Mucosa of rectum (tissue), 2 donors: ENCODE measurements at regions not wholly inside any gene's neighbourhood (a gene's known extent, or its start where the extent isn't known, plus 50 kb on each side); places are given as distances from the start of the nearest gene placed in this dataset.
"Not testable (repeated sequence)": the region's sequence is repeated elsewhere in the genome, so short reads cannot be mapped to it uniquely, and the experiment has no call there.

ENCODE experiments used
- H3K27ac ChIP-seq, 2 donors: one replicate each; pipeline ENCODE4 v1.7.0; 2013; ENCODE audit warnings: inconsistent platforms in 2 of 2, low read depth in 2 of 2, low read length in 2 of 2
- H3K27me3 ChIP-seq, 2 donors: one replicate each; pipeline ENCODE4 v1.7.0; 2013; ENCODE audit warnings: low read length in 2 of 2; ENCODE audit not compliant: control insufficient read depth in 2 of 2, insufficient read depth in 2 of 2
- H3K36me3 ChIP-seq, 2 donors: one replicate each; pipeline ENCODE4 v1.7.0; 2013; ENCODE audit warnings: low read length in 2 of 2; ENCODE audit not compliant: control insufficient read depth in 2 of 2, insufficient read depth in 2 of 2
- H3K4me1 ChIP-seq, 2 donors: one replicate each; pipeline ENCODE4 v1.7.0; 2013; ENCODE audit warnings: low read length in 2 of 2, mild to moderate bottlenecking in 1 of 2; ENCODE audit not compliant: control insufficient read depth in 2 of 2, insufficient read depth in 2 of 2
- H3K4me3 ChIP-seq, 2 donors: one replicate each; pipeline ENCODE4 v1.7.0; 2013; ENCODE audit warnings: low read length in 2 of 2
- H3K9ac ChIP-seq, 2 donors: one replicate each; pipeline ENCODE4 v1.7.0; 2013; ENCODE audit warnings: low read length in 2 of 2, low read depth in 1 of 2, mild to moderate bottlenecking in 1 of 2
- H3K9me3 ChIP-seq, 2 donors: one replicate each; pipeline ENCODE4 v1.7.0; 2013; ENCODE audit warnings: low read length in 2 of 2; ENCODE audit not compliant: control insufficient read depth in 2 of 2
- donor health status: healthy.
- donor health status: Normal muscosa, but diverticular disease.

DNA sequence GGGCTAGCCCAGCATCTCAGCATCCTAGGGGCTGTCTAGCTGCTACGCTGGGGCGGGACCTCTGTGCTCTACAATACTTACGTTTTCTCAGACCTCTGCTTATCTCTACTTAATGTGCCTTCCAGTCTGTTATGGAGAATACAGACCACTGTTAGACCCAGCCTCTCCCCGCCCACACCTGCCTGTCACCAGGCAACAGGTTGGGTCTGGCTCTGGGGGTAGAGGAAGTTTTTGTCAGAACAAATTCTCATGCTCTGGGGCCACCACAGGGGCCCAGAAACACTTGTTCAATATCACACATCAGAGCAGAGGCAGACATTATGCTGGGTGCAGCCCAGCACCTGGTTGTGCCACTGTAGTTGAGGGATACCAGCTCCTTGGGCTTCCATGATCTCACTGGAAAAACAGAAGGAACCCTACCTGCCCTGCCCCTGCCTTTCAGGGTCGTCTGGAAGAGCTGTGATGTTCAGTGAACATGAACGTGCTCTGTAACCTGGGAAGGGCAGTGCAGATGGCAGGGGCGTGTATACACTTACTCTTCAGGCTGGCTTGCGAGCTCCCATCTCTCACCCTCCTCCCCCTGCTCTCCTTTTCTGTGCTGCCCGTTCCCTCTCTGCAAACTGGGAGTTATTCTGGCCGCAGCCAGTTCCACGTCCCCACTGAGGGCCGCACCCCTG lies 135.2 kb upstream of the PODXL start:
- Histone ChIP-seq H3K9me3 (no peaks in the 10 kb centered on the region), H3K36me3 (no peaks in the 10 kb centered on the region), H3K4me1 (peaks cover 0 to 4% of the 10 kb centered on the region in 2 donors), H3K27me3 (peaks cover 0 to 2% of the 10 kb centered on the region in 2 donors), H3K9ac (no peak overlapping the region), H3K27ac (no peak overlapping the region), H3K4me3 (no peak overlapping the region)

- Histone ChIP-seq H3K27ac (no peak overlapping the region), H3K36me3 (no peaks in the 10 kb centered on the region), H3K9me3 (no peaks in the 10 kb centered on the region), H3K27me3 (peaks cover 2 to 4% of the 10 kb centered on the region in 2 donors), H3K4me1 (peaks cover 0 to 4% of the 10 kb centered on the region in 2 donors), H3K4me3 (no peak overlapping the region), H3K9ac (no peak overlapping the region)
These were observed 134.0 kb upstream of the PODXL start for GRCh38 chr7:131690441-131690840.

DNA sequence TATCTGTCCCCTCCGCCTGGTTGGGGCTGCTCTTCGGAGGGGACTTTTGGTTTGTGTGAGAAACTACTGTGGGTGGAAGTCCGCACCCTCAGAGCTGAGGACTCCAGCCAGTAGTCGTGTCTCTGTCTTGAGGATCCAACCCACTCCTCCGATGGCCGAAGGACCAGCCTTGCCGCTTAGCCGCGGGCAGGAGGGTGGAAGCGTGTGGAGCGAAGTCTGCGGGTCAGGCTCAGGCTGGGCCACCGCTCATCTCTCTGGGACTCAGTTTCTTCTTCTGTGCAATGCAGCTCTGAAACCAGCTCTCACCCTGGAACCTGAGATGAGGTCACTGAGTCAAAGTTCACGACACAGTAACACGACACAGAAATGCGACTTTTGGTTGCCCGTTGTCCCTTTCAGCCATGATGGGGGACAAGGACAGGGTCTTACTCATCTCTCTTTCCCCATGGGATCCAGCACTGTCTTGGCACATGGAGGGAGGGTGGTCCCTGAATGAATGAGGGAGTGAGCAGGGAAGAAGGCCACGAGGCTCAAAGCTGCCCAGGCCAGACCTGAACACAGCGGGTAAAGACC lies 133.3 kb upstream of the PODXL start:
- H3K4me3 ChIP-seq = no peak overlapping the region
- H3K9ac ChIP-seq = no peak overlapping the region
- peaks cover 0 to 4% of the 10 kb centered on the region in 2 donors for H3K4me1 ChIP-seq
- peaks cover 2 to 4% of the 10 kb centered on the region in 2 donors for H3K27me3 ChIP-seq
- H3K9me3 ChIP-seq = no peaks in the 10 kb centered on the region
- H3K27ac ChIP-seq = no peak overlapping the region
- no peaks in the 10 kb centered on the region for H3K36me3 ChIP-seq

GRCh38 chr7:131688738-131689661 lies 132.6 kb upstream of the PODXL start:
- Histone ChIP-seq H3K36me3 (no peaks in the 10 kb centered on the region), H3K27me3 (peaks cover 2 to 4% of the 10 kb centered on the region in 2 donors), H3K9ac (no peak overlapping the region), H3K9me3 (no peaks in the 10 kb centered on the region), H3K4me1 (peaks cover 0 to 4% of the 10 kb centered on the region in 2 donors), H3K27ac (no peak overlapping the region), H3K4me3 (no peak overlapping the region)

DNA sequence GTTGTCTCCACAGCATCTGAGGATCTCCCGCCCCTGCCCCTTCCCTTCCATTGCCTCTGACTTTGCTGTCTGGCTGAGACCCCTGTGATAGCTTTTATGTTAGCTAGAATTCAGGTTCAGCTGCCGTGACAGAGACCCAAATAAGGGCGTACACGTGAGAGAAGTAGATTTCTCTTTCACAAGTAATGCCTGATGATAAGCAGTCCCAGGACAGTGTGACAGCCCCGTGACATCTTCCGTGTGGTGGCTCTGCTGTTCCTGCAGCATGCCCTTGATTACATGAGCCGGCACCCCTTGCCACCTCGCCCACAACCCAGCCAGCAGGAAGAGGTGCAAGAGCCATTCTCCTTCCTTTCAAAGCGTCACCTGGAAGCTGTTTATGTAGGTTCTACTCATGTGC lies 130.9 kb upstream of the PODXL start:
- Histone ChIP-seq H3K27me3 (peaks cover 4 to 6% of the 10 kb centered on the region in 2 donors), H3K36me3 (no peaks in the 10 kb centered on the region), H3K27ac (no peak overlapping the region), H3K4me3 (no peak overlapping the region), H3K9me3 (no peaks in the 10 kb centered on the region), H3K4me1 (peaks cover 0 to 4% of the 10 kb centered on the region in 2 donors), H3K9ac (no peak overlapping the region)

DNA sequence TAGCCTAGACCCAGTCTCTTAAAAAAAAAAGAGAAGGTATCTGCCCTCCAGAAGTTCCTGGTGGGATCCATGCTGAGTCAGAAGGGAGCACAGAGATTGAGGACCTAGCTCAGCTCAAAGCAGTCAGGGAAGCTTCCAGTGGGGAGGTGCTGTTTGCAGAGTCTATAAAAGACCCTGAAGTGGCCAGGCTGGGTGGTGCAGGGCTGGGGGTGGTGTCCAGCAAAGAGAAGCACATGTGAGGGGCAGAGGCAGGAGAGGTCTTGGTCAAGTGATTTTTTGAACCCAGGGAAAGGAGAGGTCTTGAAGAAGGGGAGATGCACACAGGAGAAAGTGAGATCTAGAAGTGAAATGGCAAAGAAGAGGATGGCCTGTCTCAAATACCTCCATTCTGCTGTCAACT lies 130.4 kb upstream of the PODXL start:
- H3K27me3 ChIP-seq = peaks cover 4 to 6% of the 10 kb centered on the region in 2 donors
- H3K36me3 ChIP-seq = no peaks in the 10 kb centered on the region
- H3K4me1 ChIP-seq = peaks cover 0 to 3% of the 10 kb centered on the region in 2 donors
- no peak overlapping the region for H3K4me3 ChIP-seq
- no peaks in the 10 kb centered on the region for H3K9me3 ChIP-seq
- H3K27ac ChIP-seq = no peak overlapping the region
- H3K9ac ChIP-seq = no peak overlapping the region

GRCh38 chr7:131683536-131684125 lies 127.2 kb upstream of the PODXL start:
- no peaks in the 10 kb centered on the region for H3K4me1 ChIP-seq
- no peaks in the 10 kb centered on the region for H3K36me3 ChIP-seq
- H3K4me3 ChIP-seq = no peak overlapping the region
- H3K9me3 ChIP-seq = no peaks in the 10 kb centered on the region
- no peak overlapping the region for H3K27ac ChIP-seq
- no peak overlapping the region for H3K9ac ChIP-seq
- H3K27me3 ChIP-seq = peaks cover 4 to 6% of the 10 kb centered on the region in 2 donors

- H3K27me3 ChIP-seq = peaks cover 2 to 6% of the 10 kb centered on the region in 2 donors
- H3K36me3 ChIP-seq = no peaks in the 10 kb centered on the region
- no peaks in the 10 kb centered on the region for H3K9me3 ChIP-seq
- H3K27ac ChIP-seq = no peak overlapping the region
- H3K9ac ChIP-seq = no peak overlapping the region
- H3K4me3 ChIP-seq = no peak overlapping the region
- H3K4me1 ChIP-seq = no peaks in the 10 kb centered on the region
These were observed 125.5 kb upstream of the PODXL start for GRCh38 chr7:131681961-131682360.

DNA sequence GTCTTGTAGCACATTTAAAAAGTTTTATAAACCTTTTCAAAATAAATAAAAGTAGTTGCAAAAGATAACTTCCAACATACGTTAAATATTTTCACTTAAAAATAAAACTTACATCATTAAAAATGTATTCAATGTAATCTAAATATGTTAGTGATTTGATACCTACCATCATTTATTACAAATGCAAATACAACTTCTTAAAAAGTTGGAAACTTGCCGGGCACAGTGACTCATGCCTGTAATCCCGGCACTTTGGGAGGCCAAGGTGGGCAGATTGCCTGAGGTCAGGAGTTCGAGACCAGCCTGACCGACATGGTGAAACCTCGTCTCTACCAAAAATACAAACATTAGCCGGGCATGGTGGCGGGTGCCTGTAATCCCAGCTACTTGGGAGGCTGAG lies 122.6 kb upstream of the PODXL start:
- not testable (repeated sequence) for H3K9me3 ChIP-seq, H3K9ac ChIP-seq, H3K4me3 ChIP-seq, H3K27me3 ChIP-seq, H3K4me1 ChIP-seq, H3K36me3 ChIP-seq, H3K27ac ChIP-seq

DNA sequence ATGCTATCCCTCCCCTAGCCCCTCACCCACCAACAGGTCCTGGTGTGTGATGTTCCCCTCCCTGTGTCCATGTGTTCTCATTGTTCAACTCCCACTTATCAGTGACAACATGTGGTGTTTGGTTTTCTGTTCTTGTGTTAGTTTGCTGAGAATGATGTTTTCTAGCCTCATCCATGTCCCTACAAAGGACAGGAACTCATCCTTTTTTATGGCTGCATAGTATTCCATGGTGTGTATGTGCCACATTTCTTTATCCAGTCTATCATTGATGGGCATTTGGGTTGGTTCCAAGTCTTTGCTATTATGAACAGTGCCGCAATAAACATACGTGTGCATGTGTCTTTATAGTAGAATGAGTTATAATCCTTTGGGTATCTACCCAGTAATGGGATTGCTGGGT lies 120.4 kb upstream of the PODXL start:
- not testable (repeated sequence) for H3K4me1 ChIP-seq, H3K4me3 ChIP-seq, H3K27me3 ChIP-seq, H3K36me3 ChIP-seq, H3K9me3 ChIP-seq, H3K27ac ChIP-seq, H3K9ac ChIP-seq
